Neural cell (in vitro differentiated cells): ENCODE measurements at regions not wholly inside any gene's neighbourhood (a gene's known extent, or its start where the extent isn't known, plus 50 kb on each side); places are given as distances from the start of the nearest gene placed in this dataset.

Source experiments
- CTCF ChIP-seq: fragments of 450-650 bp; IDR thresholded peaks from 2 replicates; pipeline ENCODE4 v1.5.1; 2014; ENCODE audit warnings: antibody characterized with exemption, mild to moderate bottlenecking, moderate library complexity; ENCODE audit not compliant: poor library complexity, severe bottlenecking
- EP300 ChIP-seq: fragments of 450-650 bp; conservative IDR thresholded peaks from 2 replicates; pipeline ENCODE4 v1.6.1; 2014; ENCODE audit warnings: antibody characterized with exemption, mild to moderate bottlenecking, moderate library complexity; ENCODE audit not compliant: poor library complexity, severe bottlenecking
- EZH2 ChIP-seq: fragments of 200-600, 300-800 bp; shearing (Covaris generic), sonication (generic); IDR thresholded peaks from 2 replicates; pipeline ENCODE4 v1.6.1; 2014; ENCODE audit warnings: antibody characterized with exemption, low read length, borderline replicate concordance, mild to moderate bottlenecking; ENCODE audit not compliant: insufficient read depth, poor library complexity, severe bottlenecking
- MXI1 ChIP-seq: fragments of 450-650 bp; conservative IDR thresholded peaks from 2 replicates; pipeline ENCODE4 v1.6.1; 2014; ENCODE audit warnings: antibody characterized with exemption, mild to moderate bottlenecking; ENCODE audit not compliant: poor library complexity, severe bottlenecking
- POLR2AphosphoS5 ChIP-seq: IDR thresholded peaks from 2 replicates; pipeline ENCODE4 v1.6.1; 2012
- SMC3 ChIP-seq: fragments of 450-650 bp; conservative IDR thresholded peaks from 2 replicates; pipeline ENCODE4 v1.6.1; 2014; ENCODE audit warnings: antibody characterized with exemption, mild to moderate bottlenecking, moderate library complexity; ENCODE audit not compliant: poor library complexity

- TF ChIP-seq MXI1: no peak
- no peak for TF ChIP-seq CTCF
- no peak for TF ChIP-seq EP300
- no peak for TF ChIP-seq EZH2
- TF ChIP-seq SMC3: no peak
- no peak for TF ChIP-seq POLR2AphosphoS5
These were observed 372.0 kb downstream of the GPAM start for GRCh38 chr10:111811517-111811916.
